WTC11 (cell line): ENCODE measurements at regions not wholly inside any gene's neighbourhood (a gene's known extent, or its start where the extent isn't known, plus 50 kb on each side); places are given as distances from the start of the nearest gene placed in this dataset.

Experiments
- ATAC-seq: fragments of 200-7000 bp; cut with Tn5 transposase; 2 replicates; pipeline ENCODE4 v1.10.0; 2021; ENCODE audit warnings: mild to moderate bottlenecking, moderate library complexity
- CTCF ChIA-PET: fragments of 300-600 bp; sonication (Branson Sonifier 250); formaldehyde crosslinking; loops from one replicate; lab custom pipeline; 2021; ENCODE audit warnings: antibody characterized with exemption; lab: Charles Lee
- POLR2A ChIA-PET: fragments of 350-600 bp; sonication (Branson Sonifier 250); formaldehyde crosslinking; loops from one replicate; lab custom pipeline; 2021; ENCODE audit warnings: antibody characterized with exemption; lab: Charles Lee
- DNase-seq: peaks from one replicate; pipeline ENCODE4 v3.0.0; 2021; ENCODE audit warnings: low spot score
- H3K27ac Mint-ChIP-seq: 2 replicates; pipeline ENCODE4 v1.8.0; 2021; ENCODE audit warnings: mixed read lengths
- H3K27me3 Mint-ChIP-seq: 2 replicates; pipeline ENCODE4 v1.8.0; 2021; ENCODE audit warnings: low read depth, mild to moderate bottlenecking, moderate library complexity, mixed read lengths
- H3K36me3 Mint-ChIP-seq: 2 replicates; pipeline ENCODE4 v1.8.0; 2021; ENCODE audit warnings: mixed read lengths
- H3K4me1 Mint-ChIP-seq: 2 replicates; pipeline ENCODE4 v1.8.0; 2022; ENCODE audit warnings: mixed read lengths
- H3K4me3 Mint-ChIP-seq: 2 replicates; pipeline ENCODE4 v1.8.0; 2021; ENCODE audit warnings: mild to moderate bottlenecking, moderate library complexity, mixed read lengths
- H3K9me3 Mint-ChIP-seq: 2 replicates; pipeline ENCODE4 v1.8.0; 2021; ENCODE audit warnings: mixed read lengths
- ATF3 ChIP-seq: sonication (generic); formaldehyde crosslinking; conservative IDR thresholded peaks from 2 replicates; pipeline ENCODE4 v1.8.1; 2022; ENCODE audit warnings: mild to moderate bottlenecking, missing genetic modification reagents
- CREB1 ChIP-seq: sonication (generic); formaldehyde crosslinking; IDR thresholded peaks from 2 replicates; pipeline ENCODE4 v1.8.0; 2023; ENCODE audit warnings: mild to moderate bottlenecking, missing genetic modification reagents
- CTCF ChIP-seq: fragments of 200-600 bp; IDR thresholded peaks from 2 replicates; pipeline ENCODE4 v1.8.0; 2022; ENCODE audit warnings: antibody characterized with exemption
- ELF4 ChIP-seq: sonication (generic); formaldehyde crosslinking; IDR thresholded peaks from 2 replicates; pipeline ENCODE4 v1.8.1; 2022; ENCODE audit warnings: low read depth, mild to moderate bottlenecking, moderate library complexity, missing genetic modification reagents
- FOXP4 ChIP-seq: sonication (generic); formaldehyde crosslinking; IDR thresholded peaks from 2 replicates; pipeline ENCODE4 v1.8.0; 2022; ENCODE audit warnings: mild to moderate bottlenecking, missing genetic modification reagents
- IRF1 ChIP-seq: sonication (generic); formaldehyde crosslinking; IDR thresholded peaks from 2 replicates; pipeline ENCODE4 v1.8.0; 2023; ENCODE audit warnings: missing genetic modification reagents
- MAX ChIP-seq: sonication (generic); formaldehyde crosslinking; IDR thresholded peaks from 2 replicates; pipeline ENCODE4 v1.8.0; 2022; ENCODE audit warnings: mild to moderate bottlenecking, missing genetic modification reagents
- NFATC4 ChIP-seq: fragments of 250-450 bp; sonication (Bioruptor Pico); IDR thresholded peaks from 2 replicates; pipeline ENCODE4 v1.9.0; 2021; ENCODE audit warnings: mild to moderate bottlenecking
- NFE2L1 ChIP-seq: sonication (generic); formaldehyde crosslinking; IDR thresholded peaks from 2 replicates; pipeline ENCODE4 v1.8.1; 2023; ENCODE audit warnings: missing genetic modification reagents
- NFYB ChIP-seq: sonication (generic); formaldehyde crosslinking; conservative IDR thresholded peaks from 2 replicates; pipeline ENCODE4 v1.8.0; 2022; ENCODE audit warnings: low read depth, missing genetic modification reagents
- NR1H2 ChIP-seq: sonication (generic); formaldehyde crosslinking; IDR thresholded peaks from 2 replicates; pipeline ENCODE4 v1.9.0; 2021; ENCODE audit warnings: mild to moderate bottlenecking, moderate library complexity, missing genetic modification reagents
- NR2C2 ChIP-seq: sonication (generic); formaldehyde crosslinking; IDR thresholded peaks from 2 replicates; pipeline ENCODE4 v1.8.0; 2022; ENCODE audit warnings: mild to moderate bottlenecking, missing genetic modification reagents
- NR3C1 ChIP-seq: sonication (generic); formaldehyde crosslinking; conservative IDR thresholded peaks from 2 replicates; pipeline ENCODE4 v1.8.1; 2023; ENCODE audit warnings: low read depth, mild to moderate bottlenecking, missing genetic modification reagents
- PRDM15 ChIP-seq: sonication (generic); formaldehyde crosslinking; IDR thresholded peaks from 2 replicates; pipeline ENCODE4 v1.8.0; 2022; ENCODE audit warnings: missing genetic modification reagents
- PREB ChIP-seq: sonication (generic); formaldehyde crosslinking; IDR thresholded peaks from 2 replicates; pipeline ENCODE4 v1.8.1; 2022; ENCODE audit warnings: mild to moderate bottlenecking, missing genetic modification reagents, moderate library complexity, borderline replicate concordance
- PRRX2 ChIP-seq: fragments of 250-450 bp; sonication (Bioruptor Pico); IDR thresholded peaks from 2 replicates; pipeline ENCODE4 v1.8.0; 2021; ENCODE audit warnings: mild to moderate bottlenecking
- SMAD3 ChIP-seq: sonication (generic); formaldehyde crosslinking; IDR thresholded peaks from 2 replicates; pipeline ENCODE4 v1.8.0; 2022; ENCODE audit warnings: missing genetic modification reagents, mild to moderate bottlenecking, borderline replicate concordance
- SOX15 ChIP-seq: fragments of 250-450 bp; sonication (Bioruptor Pico); IDR thresholded peaks from 2 replicates; pipeline ENCODE4 v1.9.0; 2021; ENCODE audit warnings: mild to moderate bottlenecking
- TEAD4 ChIP-seq: sonication (generic); formaldehyde crosslinking; IDR thresholded peaks from 2 replicates; pipeline ENCODE4 v1.8.0; 2022; ENCODE audit warnings: mild to moderate bottlenecking, missing genetic modification reagents
- ZNF121 ChIP-seq: sonication (generic); formaldehyde crosslinking; IDR thresholded peaks from 2 replicates; pipeline ENCODE4 v1.8.0; 2023; ENCODE audit warnings: missing genetic modification reagents
- ZNF138 ChIP-seq: sonication (generic); formaldehyde crosslinking; conservative IDR thresholded peaks from 2 replicates; pipeline ENCODE4 v1.8.1; 2022; ENCODE audit warnings: mild to moderate bottlenecking, moderate library complexity, missing genetic modification reagents
- ZNF219 ChIP-seq: sonication (generic); formaldehyde crosslinking; IDR thresholded peaks from 2 replicates; pipeline ENCODE4 v1.8.0; 2023; ENCODE audit warnings: missing genetic modification reagents, mild to moderate bottlenecking, borderline replicate concordance
- ZNF317 ChIP-seq: sonication (generic); formaldehyde crosslinking; IDR thresholded peaks from 2 replicates; pipeline ENCODE4 v1.8.1; 2023; ENCODE audit warnings: low read depth, mild to moderate bottlenecking, moderate library complexity, missing genetic modification reagents, borderline replicate concordance
- ZNF396 ChIP-seq: fragments of 250-450 bp; sonication (Bioruptor Pico); IDR thresholded peaks from 2 replicates; pipeline ENCODE4 v1.8.0; 2021; ENCODE audit warnings: mild to moderate bottlenecking, moderate library complexity, borderline replicate concordance
- ZNF416 ChIP-seq: fragments of 250-450 bp; sonication (Bioruptor Pico); IDR thresholded peaks from 2 replicates; pipeline ENCODE4 v1.9.0; 2021; ENCODE audit warnings: mild to moderate bottlenecking, inconsistent platforms
- ZNF423 ChIP-seq: fragments of 250-450 bp; sonication (Bioruptor Pico); IDR thresholded peaks from 2 replicates; pipeline ENCODE4 v2.1.2; 2022; ENCODE audit warnings: mild to moderate bottlenecking, moderate library complexity
- ZNF512 ChIP-seq: sonication (generic); formaldehyde crosslinking; IDR thresholded peaks from 2 replicates; pipeline ENCODE4 v1.8.1; 2022; ENCODE audit warnings: missing genetic modification reagents, borderline replicate concordance
- ZNF671 ChIP-seq: fragments of 250-450 bp; sonication (Bioruptor Pico); IDR thresholded peaks from 2 replicates; pipeline ENCODE4 v1.8.0; 2021; ENCODE audit warnings: mild to moderate bottlenecking

- TF ChIP-seq PRDM15, result no peak
- TF ChIP-seq ZNF512, result no peak
- no peak for TF ChIP-seq ATF3 (CRISPR knock-in tag)
- TF ChIP-seq NR3C1 (CRISPR knock-in tag), result no peak
- TF ChIP-seq PRRX2 (CRISPR knock-in tag), result no peak
- TF ChIP-seq ZNF219 (CRISPR knock-in tag), result no peak
- TF ChIP-seq SMAD3 (CRISPR knock-in tag), result no peak
- no peak for TF ChIP-seq ZNF423 (CRISPR knock-in tag)
- TF ChIP-seq NFE2L1 (CRISPR knock-in tag), result no peak
- no peak for TF ChIP-seq ZNF121 (CRISPR knock-in tag)
- no peak for TF ChIP-seq TEAD4 (CRISPR knock-in tag)
- TF ChIP-seq NFYB (CRISPR knock-in tag), result no peak
These were observed 311.0 kb downstream of the NDUFA10 start (continued) for GRCh38 chr2:239714116-239714515.

- ChIA-PET CTCF (no interaction called here), POLR2A (no interaction called here)
- Mint-ChIP-seq H3K27me3 (peaks cover 2% of the 10 kb centered on the region; the same call in 1 of the 2 replicates), H3K27ac (no peak overlapping the region), H3K9me3 (peaks cover 35% of the 10 kb centered on the region), H3K4me1 (0 out of 2 replicates have a peak, but pooled peaks cover 6% of the 10 kb centered on the region), H3K36me3 (peaks cover 8% of the 10 kb centered on the region), H3K4me3 (no peak overlapping the region)
- DNase-seq (no peak), ATAC-seq (no peak)
- TF ChIP-seq ELF4 (no peak), MAX (no peak), NFYB (CRISPR knock-in tag) (no peak), ZNF671 (CRISPR knock-in tag) (no peak), CTCF (no peak), NFATC4 (no peak), CREB1 (CRISPR knock-in tag) (no peak), NR1H2 (CRISPR knock-in tag) (no peak), FOXP4 (CRISPR knock-in tag) (no peak), SOX15 (CRISPR knock-in tag) (no peak), ZNF138 (CRISPR knock-in tag) (no peak), IRF1 (no peak), ZNF416 (CRISPR knock-in tag) (no peak), PREB (CRISPR knock-in tag) (no peak), NR3C1 (CRISPR knock-in tag) (no peak), NR2C2 (CRISPR knock-in tag) (no peak), ZNF317 (no peak), ZNF396 (CRISPR knock-in tag) (no peak)
These were observed 311.9 kb upstream of the HDAC4 start for GRCh38 chr2:239712755-239713154.
